KMS-11 (cell line): ENCODE measurements at regions not wholly inside any gene's neighbourhood (a gene's known extent, or its start where the extent isn't known, plus 50 kb on each side); places are given as distances from the start of the nearest gene placed in this dataset.

Experiments
- H2AFZ ChIP-seq: fragments of 200-600 bp; sonication (generic); 2 replicates; pipeline ENCODE4 v1.6.1; 2016; ENCODE audit warnings: antibody characterized with exemption, mixed run types, low read depth
- H3K27ac ChIP-seq: fragments of 200-600 bp; sonication (generic); 2 replicates; pipeline ENCODE4 v1.6.1; 2016; ENCODE audit warnings: mild to moderate bottlenecking, mixed run types
- H3K27me3 ChIP-seq: fragments of 200-600 bp; sonication (generic); 2 replicates; pipeline ENCODE4 v1.6.1; 2017; ENCODE audit warnings: mild to moderate bottlenecking, low read depth, mixed run types, moderate library complexity; ENCODE audit not compliant: insufficient read depth
- H3K36me3 ChIP-seq: fragments of 200-600 bp; sonication (generic); 2 replicates; pipeline ENCODE4 v1.6.1; 2017; ENCODE audit warnings: mild to moderate bottlenecking, mixed run types; ENCODE audit not compliant: insufficient read depth
- H3K4me1 ChIP-seq: fragments of 200-600 bp; sonication (generic); 2 replicates; pipeline ENCODE4 v1.6.1; 2016; ENCODE audit warnings: mild to moderate bottlenecking, low read depth, mixed run types; ENCODE audit not compliant: poor library complexity, severe bottlenecking
- H3K4me2 ChIP-seq: fragments of 200-600 bp; sonication (generic); 2 replicates; pipeline ENCODE4 v1.7.0; 2016; ENCODE audit warnings: mild to moderate bottlenecking, mixed run types
- H3K4me3 ChIP-seq: fragments of 200-600 bp; sonication (generic); IDR thresholded peaks from 2 replicates; pipeline ENCODE4 v1.6.1; 2017; ENCODE audit warnings: low read depth, low read length, mixed read lengths; ENCODE audit not compliant: insufficient read depth
- H3K79me2 ChIP-seq: fragments of 200-600 bp; sonication (generic); 2 replicates; pipeline ENCODE4 v1.6.1; 2016; ENCODE audit warnings: low read depth, mixed run types; ENCODE audit not compliant: insufficient read depth
- H3K9ac ChIP-seq: fragments of 200-600 bp; sonication (generic); 2 replicates; pipeline ENCODE4 v1.6.1; 2016; ENCODE audit warnings: mild to moderate bottlenecking, mixed run types
- H4K20me1 ChIP-seq: fragments of 200-600 bp; sonication (generic); 2 replicates; pipeline ENCODE4 v1.6.1; 2016; ENCODE audit warnings: mild to moderate bottlenecking, mixed run types; ENCODE audit not compliant: insufficient read depth
- TF ChIP-seq, protein P1 (sequence below): fragments of 200-600 bp; sonication (generic); conservative IDR thresholded peaks from 2 replicates; pipeline ENCODE4 v1.6.1; 2017; ENCODE audit warnings: low read depth, mild to moderate bottlenecking, antibody characterized with exemption, low read length, moderate library complexity, mixed read lengths

DNA sequence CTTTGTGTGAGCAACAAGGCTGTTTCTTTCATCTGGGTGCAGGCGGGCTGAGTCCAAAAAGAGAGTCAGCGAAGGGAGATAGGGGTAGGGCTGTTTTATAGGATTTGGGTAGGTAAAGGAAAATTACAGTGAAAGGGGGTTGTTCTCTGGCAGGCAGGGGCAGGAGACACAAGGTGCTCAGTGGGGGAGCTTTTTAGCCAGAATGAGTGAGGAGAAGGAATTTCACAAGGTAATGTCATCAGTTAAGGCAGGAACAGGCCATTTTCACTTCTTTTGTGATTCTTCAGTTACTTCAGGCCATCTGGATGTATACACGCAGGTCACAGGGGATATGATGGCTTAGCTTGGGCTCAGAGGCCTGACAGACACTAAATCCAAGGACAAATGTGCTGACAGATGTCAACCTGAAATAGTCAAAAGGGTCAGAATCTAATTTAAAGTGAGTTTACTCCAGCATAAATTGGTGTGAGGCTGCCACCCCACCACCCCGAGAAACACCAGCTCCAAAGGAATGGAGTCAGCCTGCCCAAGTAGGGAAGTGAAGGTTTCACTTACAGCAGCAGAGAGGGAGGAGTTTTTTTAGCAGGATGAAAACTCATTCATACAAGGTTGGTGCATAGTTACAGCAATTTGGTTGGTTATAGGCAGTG is 560.0 kb upstream of the CDH4 start:
- Histone ChIP-seq H2AFZ (no peak overlapping the region), H3K27ac (no peak overlapping the region), H3K27me3 (no peaks in the 10 kb centered on the region), H3K4me3 (no peak overlapping the region), H3K9ac (no peak overlapping the region), H3K4me1 (no peaks in the 10 kb centered on the region), H3K4me2 (no peak overlapping the region), H3K79me2 (no peaks in the 10 kb centered on the region), H4K20me1 (no peaks in the 10 kb centered on the region), H3K36me3 (no peaks in the 10 kb centered on the region)
- TF ChIP-seq, protein P1, sequence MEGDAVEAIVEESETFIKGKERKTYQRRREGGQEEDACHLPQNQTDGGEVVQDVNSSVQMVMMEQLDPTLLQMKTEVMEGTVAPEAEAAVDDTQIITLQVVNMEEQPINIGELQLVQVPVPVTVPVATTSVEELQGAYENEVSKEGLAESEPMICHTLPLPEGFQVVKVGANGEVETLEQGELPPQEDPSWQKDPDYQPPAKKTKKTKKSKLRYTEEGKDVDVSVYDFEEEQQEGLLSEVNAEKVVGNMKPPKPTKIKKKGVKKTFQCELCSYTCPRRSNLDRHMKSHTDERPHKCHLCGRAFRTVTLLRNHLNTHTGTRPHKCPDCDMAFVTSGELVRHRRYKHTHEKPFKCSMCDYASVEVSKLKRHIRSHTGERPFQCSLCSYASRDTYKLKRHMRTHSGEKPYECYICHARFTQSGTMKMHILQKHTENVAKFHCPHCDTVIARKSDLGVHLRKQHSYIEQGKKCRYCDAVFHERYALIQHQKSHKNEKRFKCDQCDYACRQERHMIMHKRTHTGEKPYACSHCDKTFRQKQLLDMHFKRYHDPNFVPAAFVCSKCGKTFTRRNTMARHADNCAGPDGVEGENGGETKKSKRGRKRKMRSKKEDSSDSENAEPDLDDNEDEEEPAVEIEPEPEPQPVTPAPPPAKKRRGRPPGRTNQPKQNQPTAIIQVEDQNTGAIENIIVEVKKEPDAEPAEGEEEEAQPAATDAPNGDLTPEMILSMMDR: no peak

DNA sequence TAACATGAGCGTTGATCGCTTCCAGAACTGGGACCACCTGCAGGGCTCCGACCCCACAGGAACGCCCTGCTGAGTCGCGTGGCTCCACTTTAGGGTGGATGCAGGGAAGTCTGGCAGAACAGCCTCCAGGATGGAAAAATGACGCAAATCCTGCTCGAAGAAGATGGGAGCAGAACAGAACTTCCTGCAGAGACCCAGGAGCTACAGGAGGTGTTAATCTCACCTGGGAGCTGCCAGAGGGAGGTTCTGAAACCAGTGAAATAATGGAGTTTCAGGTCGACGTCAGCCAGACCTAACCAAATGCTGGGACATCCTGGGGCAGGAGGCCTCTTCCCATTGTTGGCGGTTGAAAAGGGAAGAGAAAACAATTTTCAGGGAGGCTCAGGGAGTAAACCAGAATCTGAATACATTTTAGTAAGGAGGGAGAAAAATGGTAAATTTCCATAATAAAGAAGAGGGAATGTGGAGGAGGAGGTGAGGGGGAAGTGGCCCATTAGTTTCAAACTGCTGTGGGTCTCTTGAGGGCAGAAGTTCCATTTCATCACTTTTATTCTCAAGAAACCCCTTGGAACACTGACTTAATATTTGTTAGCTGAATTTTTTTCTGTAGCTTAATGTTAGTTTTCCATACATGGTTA is 558.4 kb upstream of the CDH4 start:
- H4K20me1 ChIP-seq: no peaks in the 10 kb centered on the region
- no peak overlapping the region for H3K9ac ChIP-seq
- no peaks in the 10 kb centered on the region for H3K27me3 ChIP-seq
- no peak overlapping the region for H3K4me2 ChIP-seq
- no peaks in the 10 kb centered on the region for H3K4me1 ChIP-seq
- TF ChIP-seq, protein P1: no peak
- H3K27ac ChIP-seq: no peak overlapping the region
- H3K4me3 ChIP-seq: no peak overlapping the region
- no peaks in the 10 kb centered on the region for H3K79me2 ChIP-seq
- H2AFZ ChIP-seq: no peak overlapping the region
- H3K36me3 ChIP-seq: no peaks in the 10 kb centered on the region

DNA sequence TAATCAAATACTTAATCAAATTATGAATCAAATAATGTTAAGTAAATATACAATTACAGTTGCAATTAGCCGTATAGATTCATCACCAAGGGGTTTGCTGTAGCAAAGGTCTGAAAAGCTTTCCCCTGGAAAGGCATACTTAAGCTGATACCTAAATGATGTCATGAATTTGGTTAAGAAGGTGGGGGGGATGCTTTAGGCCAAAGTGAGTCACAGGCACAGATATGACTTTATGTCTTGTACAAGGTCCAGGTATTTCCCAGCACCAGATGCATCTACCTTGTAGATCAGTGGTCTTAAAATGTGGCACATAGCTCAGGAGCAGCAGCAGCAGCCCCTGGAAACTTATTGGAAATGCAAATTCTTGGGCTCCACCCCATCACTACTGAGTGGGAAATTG is 557.3 kb upstream of the CDH4 start:
- Histone ChIP-seq H2AFZ (no peak overlapping the region), H3K4me3 (no peak overlapping the region), H3K9ac (no peak overlapping the region), H3K4me2 (no peak overlapping the region), H3K79me2 (no peaks in the 10 kb centered on the region), H3K4me1 (no peaks in the 10 kb centered on the region), H4K20me1 (no peaks in the 10 kb centered on the region), H3K27me3 (no peaks in the 10 kb centered on the region), H3K36me3 (no peaks in the 10 kb centered on the region), H3K27ac (no peak overlapping the region)
- TF ChIP-seq, protein P1: no peak

DNA sequence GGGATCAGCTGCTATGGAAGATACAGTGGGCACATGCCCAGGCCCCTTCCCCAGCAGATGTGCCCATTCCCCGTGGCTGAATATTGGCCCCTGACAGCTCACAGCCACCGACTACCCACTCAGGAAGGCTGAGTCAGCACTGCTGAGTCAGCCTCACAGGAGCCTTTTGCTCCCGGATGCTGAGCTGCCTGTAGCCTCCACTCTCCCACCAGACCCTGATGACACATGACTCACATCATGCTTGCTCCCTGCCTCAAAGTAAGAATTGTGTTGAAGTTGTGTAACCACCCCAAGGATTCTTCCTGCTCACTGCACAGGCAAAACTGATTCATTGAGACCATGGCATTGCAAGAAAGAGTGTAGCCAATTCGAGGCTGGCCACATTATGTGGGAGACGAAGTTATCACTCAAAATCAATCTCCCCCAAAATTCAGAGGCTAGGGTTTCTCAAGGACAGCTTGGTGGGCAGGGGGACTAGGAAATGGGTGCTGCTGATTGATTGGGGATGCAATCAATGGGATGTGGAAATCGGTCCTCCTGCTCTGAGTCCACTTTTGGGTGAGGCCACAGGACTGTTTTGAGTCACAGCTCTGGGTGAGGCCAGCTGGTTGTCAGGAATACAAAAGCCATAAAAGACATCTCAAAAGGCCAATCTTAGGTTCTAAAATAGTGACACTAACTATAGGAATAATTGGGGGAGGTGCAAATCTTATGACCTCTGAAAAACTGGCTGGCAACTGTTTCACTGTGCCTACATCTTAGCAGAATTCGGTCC is 556.6 kb upstream of the CDH4 start:
- Histone ChIP-seq H3K9ac (no peak overlapping the region), H3K27me3 (no peaks in the 10 kb centered on the region), H3K27ac (no peak overlapping the region), H3K4me1 (no peaks in the 10 kb centered on the region), H3K4me2 (no peak overlapping the region), H3K79me2 (no peaks in the 10 kb centered on the region), H2AFZ (no peak overlapping the region), H3K4me3 (no peak overlapping the region), H4K20me1 (no peaks in the 10 kb centered on the region), H3K36me3 (no peaks in the 10 kb centered on the region)
- TF ChIP-seq, protein P1: no peak
